ENCODE measurements at regions not wholly inside any gene's neighbourhood (a gene's known extent, or its start where the extent isn't known, plus 50 kb on each side); places are given as distances from the start of the nearest gene placed in this dataset.
"Not testable (repeated sequence)": the region's sequence is repeated elsewhere in the genome, so short reads cannot be mapped to it uniquely, and the experiment has no call there.

DNA sequence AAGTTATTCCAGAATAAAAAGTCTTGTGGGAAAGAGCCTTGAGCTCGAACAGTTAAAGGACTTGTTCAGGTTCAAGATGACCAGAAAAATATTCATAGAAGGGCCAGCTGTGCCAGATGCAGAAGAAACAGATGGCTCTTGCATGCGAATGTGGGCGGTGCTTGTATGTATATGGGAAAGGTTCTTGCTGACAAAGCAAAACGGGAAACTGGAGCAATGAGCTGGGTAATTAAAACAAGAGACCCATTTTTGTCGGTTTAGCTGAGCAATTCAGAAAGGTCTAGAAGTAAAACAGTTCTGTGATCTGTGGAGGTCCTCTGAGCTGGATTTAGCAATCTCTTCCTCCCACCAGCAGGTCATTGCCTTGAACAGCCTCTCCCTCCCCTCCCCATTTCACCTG, 107.2 kb upstream of the MARK1 start:
- Histone ChIP-seq H3K4me2 (ENCODE audit: low read length) (no peak overlapping the region), H3K27ac (ENCODE audit: low read length) (no peak overlapping the region), H2AFZ (ENCODE audit: low read depth, low read length) (no peak overlapping the region), H3K36me3 (replicated peaks; ENCODE audit: low read depth, low read length) (no peaks in the 10 kb centered on the region), H3K9ac (ENCODE audit: low read length) (no peak overlapping the region), H3K4me1 (ENCODE audit: low read length) (no peaks in the 10 kb centered on the region), H3K9me3 (ENCODE audit: insufficient read depth, low read length) (no peaks in the 10 kb centered on the region), H4K20me1 (ENCODE audit: insufficient read depth, low read length) (no peaks in the 10 kb centered on the region), H3K79me2 (ENCODE audit: low read length) (no peaks in the 10 kb centered on the region), H3K27me3 (ENCODE audit: low read depth, low read length) (no peaks in the 10 kb centered on the region), H3K4me3 (ENCODE audit: low read length) (no peak overlapping the region)
- TF ChIP-seq EZH2phosphoT487 (IDR thresholded peaks at IDR 0.05; ENCODE audit: low read depth), result no peak
- TF ChIP-seq, protein P1, sequence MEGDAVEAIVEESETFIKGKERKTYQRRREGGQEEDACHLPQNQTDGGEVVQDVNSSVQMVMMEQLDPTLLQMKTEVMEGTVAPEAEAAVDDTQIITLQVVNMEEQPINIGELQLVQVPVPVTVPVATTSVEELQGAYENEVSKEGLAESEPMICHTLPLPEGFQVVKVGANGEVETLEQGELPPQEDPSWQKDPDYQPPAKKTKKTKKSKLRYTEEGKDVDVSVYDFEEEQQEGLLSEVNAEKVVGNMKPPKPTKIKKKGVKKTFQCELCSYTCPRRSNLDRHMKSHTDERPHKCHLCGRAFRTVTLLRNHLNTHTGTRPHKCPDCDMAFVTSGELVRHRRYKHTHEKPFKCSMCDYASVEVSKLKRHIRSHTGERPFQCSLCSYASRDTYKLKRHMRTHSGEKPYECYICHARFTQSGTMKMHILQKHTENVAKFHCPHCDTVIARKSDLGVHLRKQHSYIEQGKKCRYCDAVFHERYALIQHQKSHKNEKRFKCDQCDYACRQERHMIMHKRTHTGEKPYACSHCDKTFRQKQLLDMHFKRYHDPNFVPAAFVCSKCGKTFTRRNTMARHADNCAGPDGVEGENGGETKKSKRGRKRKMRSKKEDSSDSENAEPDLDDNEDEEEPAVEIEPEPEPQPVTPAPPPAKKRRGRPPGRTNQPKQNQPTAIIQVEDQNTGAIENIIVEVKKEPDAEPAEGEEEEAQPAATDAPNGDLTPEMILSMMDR (IDR thresholded peaks at IDR 0.05; ENCODE audit: low read depth, low read length), result no peak

DNA sequence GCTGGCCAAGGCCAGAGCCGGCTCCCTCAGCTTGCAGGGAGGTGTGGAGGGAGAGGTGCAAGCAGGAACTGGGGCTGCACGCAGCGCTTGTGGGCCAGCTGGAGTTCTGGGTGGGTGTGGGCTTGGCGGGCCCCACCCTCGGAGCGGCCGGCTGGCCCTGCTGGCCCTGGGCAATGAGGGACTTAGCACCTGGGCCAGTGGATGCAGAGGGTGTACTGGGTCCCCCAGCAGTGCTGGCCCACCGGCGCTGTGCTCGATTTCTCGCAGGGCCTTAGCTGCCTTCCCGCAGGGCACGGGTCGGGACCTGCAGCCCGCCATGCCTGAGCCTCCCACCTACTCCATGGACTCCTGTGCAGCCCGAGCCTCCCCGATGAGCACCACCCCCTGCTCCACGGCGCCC, 115.6 kb upstream of the MARK1 start:
- not testable (repeated sequence) for H3K27me3 ChIP-seq (ENCODE audit: low read depth, low read length); H3K9me3 ChIP-seq (ENCODE audit: insufficient read depth, low read length); H4K20me1 ChIP-seq (ENCODE audit: insufficient read depth, low read length); H3K79me2 ChIP-seq (ENCODE audit: low read length); H3K4me3 ChIP-seq (ENCODE audit: low read length); H3K4me1 ChIP-seq (ENCODE audit: low read length); H3K27ac ChIP-seq (ENCODE audit: low read length); H2AFZ ChIP-seq (ENCODE audit: low read depth, low read length); H3K36me3 ChIP-seq (replicated peaks; ENCODE audit: low read depth, low read length); H3K9ac ChIP-seq (ENCODE audit: low read length); H3K4me2 ChIP-seq (ENCODE audit: low read length)

DNA sequence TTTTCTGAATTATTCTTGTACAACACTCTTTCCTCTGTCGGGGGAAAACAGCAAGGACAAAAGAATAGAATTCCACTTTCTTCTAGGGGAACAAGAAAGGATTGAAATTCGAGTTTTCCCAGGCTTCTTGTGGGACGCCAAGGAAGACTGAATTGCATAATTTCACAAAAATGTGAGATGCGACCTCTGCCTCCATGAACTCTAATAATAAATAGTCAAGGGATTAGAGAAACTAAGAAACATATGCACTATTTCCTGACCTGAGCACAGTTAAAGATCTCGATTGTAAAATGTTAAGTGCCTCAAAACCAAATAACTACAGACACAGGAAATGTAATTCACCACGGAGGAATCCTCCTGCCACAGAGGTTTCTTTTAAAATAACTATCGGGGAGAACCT, 117.3 kb upstream of the MARK1 start:
- no peak overlapping the region for H3K9ac ChIP-seq (ENCODE audit: low read length)
- no peak overlapping the region for H3K27ac ChIP-seq (ENCODE audit: low read length)
- H3K27me3 ChIP-seq (ENCODE audit: low read depth, low read length), result no peaks in the 10 kb centered on the region
- TF ChIP-seq EZH2phosphoT487 (IDR thresholded peaks at IDR 0.05; ENCODE audit: low read depth), result no peak
- TF ChIP-seq, protein P1 (IDR thresholded peaks at IDR 0.05; ENCODE audit: low read depth, low read length), result no peak
- no peaks in the 10 kb centered on the region for H4K20me1 ChIP-seq (ENCODE audit: insufficient read depth, low read length)
- no peaks in the 10 kb centered on the region for H3K9me3 ChIP-seq (ENCODE audit: insufficient read depth, low read length)
- no peak overlapping the region for H3K4me2 ChIP-seq (ENCODE audit: low read length)
- H2AFZ ChIP-seq (ENCODE audit: low read depth, low read length), result no peak overlapping the region
- H3K4me3 ChIP-seq (ENCODE audit: low read length), result no peak overlapping the region
- no peaks in the 10 kb centered on the region for H3K36me3 ChIP-seq (replicated peaks; ENCODE audit: low read depth, low read length)
- H3K79me2 ChIP-seq (ENCODE audit: low read length), result no peaks in the 10 kb centered on the region
- H3K4me1 ChIP-seq (ENCODE audit: low read length), result no peaks in the 10 kb centered on the region

DNA sequence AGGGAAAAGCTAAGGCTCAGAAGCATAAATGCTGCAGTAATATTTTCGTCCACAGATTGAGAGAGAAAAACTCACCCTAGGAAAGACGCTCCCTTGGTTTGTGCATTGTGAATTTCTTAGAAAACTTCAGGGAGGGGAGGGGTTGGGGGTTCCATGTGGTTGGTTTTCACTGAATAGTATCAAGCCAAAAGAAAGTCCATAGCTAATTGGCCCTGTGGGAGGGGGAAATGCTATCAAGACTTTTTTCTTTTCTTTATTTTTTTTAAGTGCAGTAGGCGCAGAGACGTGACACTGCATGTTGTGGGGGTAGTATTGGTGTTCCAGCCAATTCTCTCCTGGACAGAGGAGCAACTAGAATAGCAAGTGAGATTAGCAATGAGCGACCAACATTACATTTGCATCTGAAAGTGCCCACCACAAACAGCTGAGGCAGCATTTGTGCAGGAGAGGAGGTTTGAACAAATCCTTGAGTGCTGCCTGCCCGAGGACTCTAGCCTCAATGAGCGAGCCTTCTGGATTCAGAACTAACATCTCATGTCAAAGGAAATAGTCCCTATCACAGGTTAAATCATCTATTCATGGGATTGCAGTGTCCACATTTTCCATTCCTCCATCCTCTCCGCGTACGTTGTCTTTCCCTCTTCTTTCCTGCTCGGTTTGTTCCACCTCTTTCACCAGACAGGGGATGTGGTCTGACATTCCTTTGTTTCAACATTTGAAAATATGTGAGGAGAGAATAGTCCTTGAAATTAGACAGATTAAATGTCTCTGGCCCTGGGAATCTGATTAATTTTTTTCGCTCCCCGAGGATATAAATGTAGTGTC, 118.0 kb upstream of the MARK1 start:
- Histone ChIP-seq H3K4me3 (ENCODE audit: low read length) (no peak overlapping the region), H3K4me1 (ENCODE audit: low read length) (no peaks in the 10 kb centered on the region), H3K4me2 (ENCODE audit: low read length) (no peak overlapping the region), H3K9me3 (ENCODE audit: insufficient read depth, low read length) (no peaks in the 10 kb centered on the region), H3K27ac (ENCODE audit: low read length) (no peak overlapping the region), H2AFZ (ENCODE audit: low read depth, low read length) (no peak overlapping the region), H3K36me3 (replicated peaks; ENCODE audit: low read depth, low read length) (no peaks in the 10 kb centered on the region), H3K27me3 (ENCODE audit: low read depth, low read length) (no peaks in the 10 kb centered on the region), H3K9ac (ENCODE audit: low read length) (no peak overlapping the region), H3K79me2 (ENCODE audit: low read length) (no peaks in the 10 kb centered on the region), H4K20me1 (ENCODE audit: insufficient read depth, low read length) (no peaks in the 10 kb centered on the region)
- no peak for TF ChIP-seq EZH2phosphoT487 (IDR thresholded peaks at IDR 0.05; ENCODE audit: low read depth)
- TF ChIP-seq, protein P1 (IDR thresholded peaks at IDR 0.05; ENCODE audit: low read depth, low read length), result no peak

Data from OCI-LY3 (cell line).